HepG2 (cell line): ENCODE measurements at regions not wholly inside any gene's neighbourhood (a gene's known extent, or its start where the extent isn't known, plus 50 kb on each side); places are given as distances from the start of the nearest gene placed in this dataset.

ENCODE experiments used
- AGO2 ChIP-seq: fragments of 200-400 bp; formaldehyde crosslinking; optimal IDR thresholded peaks from 2 replicates; pipeline ENCODE3; 2017; ENCODE audit warnings: mild to moderate bottlenecking, low read depth, low read length, moderate library complexity
- ARNTL ChIP-seq: sonication (generic); formaldehyde crosslinking; IDR thresholded peaks from 2 replicates; pipeline ENCODE4 v1.4.0; 2020; ENCODE audit warnings: mild to moderate bottlenecking, missing genetic modification reagents
- CCAR2 ChIP-seq: fragments of 200-400 bp; formaldehyde crosslinking; optimal IDR thresholded peaks from 2 replicates; pipeline ENCODE3; 2018; ENCODE audit warnings: low read depth, mild to moderate bottlenecking, low read length, moderate library complexity
- FIP1L1 ChIP-seq: fragments of 200-400 bp; formaldehyde crosslinking; IDR thresholded peaks from 2 replicates; pipeline ENCODE4 v1.6.1; 2018; ENCODE audit warnings: low read depth, mild to moderate bottlenecking, low read length, moderate library complexity, borderline replicate concordance; ENCODE audit not compliant: insufficient read depth
- FOSL1 ChIP-seq: sonication (generic); formaldehyde crosslinking; IDR thresholded peaks from 2 replicates; pipeline ENCODE4 v1.9.0; 2021; ENCODE audit warnings: missing genetic modification reagents, borderline replicate concordance
- HNRNPL ChIP-seq: fragments of 200-400 bp; formaldehyde crosslinking; IDR thresholded peaks from 2 replicates; pipeline ENCODE4 v1.6.1; 2017; ENCODE audit warnings: mild to moderate bottlenecking, low read depth, low read length
- HNRNPLL ChIP-seq: fragments of 200-400 bp; formaldehyde crosslinking; IDR thresholded peaks from 2 replicates; pipeline ENCODE4 v1.6.1; 2017; ENCODE audit warnings: mild to moderate bottlenecking, low read depth, low read length; ENCODE audit not compliant: poor library complexity, severe bottlenecking
- MAFF ChIP-seq: IDR thresholded peaks from 2 replicates; pipeline ENCODE4 v1.6.1; 2011; ENCODE audit warnings: low read depth, low read length, improper control_type of control experiment
- RELA ChIP-seq: sonication (generic); formaldehyde crosslinking; IDR thresholded peaks from 2 replicates; pipeline ENCODE4 v1.4.0; 2020; ENCODE audit warnings: missing genetic modification reagents
- RFXANK ChIP-seq: IDR thresholded peaks from 2 replicates; pipeline ENCODE4 v1.6.1; 2016
- SNRNP70 ChIP-seq: fragments of 200-400 bp; formaldehyde crosslinking; IDR thresholded peaks from 2 replicates; pipeline ENCODE4 v1.6.1; 2017; ENCODE audit warnings: mild to moderate bottlenecking, low read depth, low read length, moderate library complexity
- TAF15 ChIP-seq: fragments of 200-400 bp; formaldehyde crosslinking; IDR thresholded peaks from one replicate; pipeline ENCODE4 v1.6.1; 2018; ENCODE audit warnings: mild to moderate bottlenecking, low read depth, low read length; ENCODE audit not compliant: poor library complexity, severe bottlenecking
- ZFYVE20 ChIP-seq: sonication (generic); formaldehyde crosslinking; IDR thresholded peaks from 2 replicates; pipeline ENCODE4 v1.8.0; 2023; ENCODE audit warnings: low read depth, mild to moderate bottlenecking, moderate library complexity, missing genetic modification reagents, borderline replicate concordance
- ZNF234 ChIP-seq: sonication (generic); formaldehyde crosslinking; conservative IDR thresholded peaks from 2 replicates; pipeline ENCODE4 v1.5.1; 2020; ENCODE audit warnings: mild to moderate bottlenecking, missing genetic modification reagents
- ZNF292 ChIP-seq: sonication (generic); formaldehyde crosslinking; IDR thresholded peaks from 2 replicates; pipeline ENCODE4 v1.8.1; 2022; ENCODE audit warnings: mild to moderate bottlenecking, low read depth, missing genetic modification reagents, borderline replicate concordance
- ZNF343 ChIP-seq: sonication (generic); formaldehyde crosslinking; IDR thresholded peaks from 2 replicates; pipeline ENCODE4 v1.4.0; 2020; ENCODE audit warnings: mild to moderate bottlenecking, missing genetic modification reagents
- ZNF446 ChIP-seq: sonication (generic); formaldehyde crosslinking; IDR thresholded peaks from 2 replicates; pipeline ENCODE4 v1.5.0; 2020; ENCODE audit warnings: mild to moderate bottlenecking, missing genetic modification reagents
- ZNF563 ChIP-seq: sonication (generic); formaldehyde crosslinking; IDR thresholded peaks from 2 replicates; pipeline ENCODE4 v1.8.0; 2022; ENCODE audit warnings: mild to moderate bottlenecking, moderate library complexity, missing genetic modification reagents
- ZNF703 ChIP-seq: sonication (generic); formaldehyde crosslinking; IDR thresholded peaks from 2 replicates; pipeline ENCODE4 v1.5.1; 2020; ENCODE audit warnings: missing genetic modification reagents, mild to moderate bottlenecking, moderate library complexity, borderline replicate concordance
- ZNF879 ChIP-seq: sonication (generic); formaldehyde crosslinking; IDR thresholded peaks from 2 replicates; pipeline ENCODE4 v1.8.1; 2023; ENCODE audit warnings: missing genetic modification reagents
- TF ChIP-seq, protein P1 (sequence below): sonication (generic); formaldehyde crosslinking; IDR thresholded peaks from 2 replicates; pipeline ENCODE4 v1.5.1; 2020; ENCODE audit warnings: missing genetic modification reagents, mild to moderate bottlenecking, borderline replicate concordance
- TF ChIP-seq, protein P2 (sequence below): sonication (generic); formaldehyde crosslinking; IDR thresholded peaks from 2 replicates; pipeline ENCODE4 v1.8.0; 2022; ENCODE audit warnings: missing genetic modification reagents, low read depth, mild to moderate bottlenecking, borderline replicate concordance
- TF ChIP-seq, protein P3 (sequence below): IDR thresholded peaks from 2 replicates; pipeline ENCODE4 v1.6.1; 2016; ENCODE audit warnings: low read depth
- TF ChIP-seq, protein P4 (sequence below): sonication (generic); formaldehyde crosslinking; conservative IDR thresholded peaks from 2 replicates; pipeline ENCODE4 v1.4.0; 2020; ENCODE audit warnings: missing genetic modification reagents

DNA sequence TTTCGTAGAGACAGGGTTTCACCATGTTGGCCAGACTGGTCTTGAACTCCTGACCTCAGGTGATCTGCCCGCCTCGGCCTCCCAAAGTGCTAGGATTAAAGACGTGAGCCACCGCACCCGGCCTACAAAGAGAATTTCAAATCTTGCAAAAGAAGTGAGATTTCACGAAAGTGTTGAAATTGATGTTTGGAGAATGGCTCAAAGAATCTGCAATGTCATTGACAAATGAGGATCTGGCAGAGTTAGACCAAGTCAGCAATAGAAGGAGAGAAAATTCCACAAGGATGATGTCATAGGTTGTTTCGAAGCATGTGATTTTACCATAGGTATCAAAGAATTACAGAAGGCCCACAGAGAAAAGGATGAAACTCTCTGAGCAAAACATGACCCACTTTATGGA, 71.7 kb downstream of the LYZL2 start (continued):
- TF ChIP-seq, protein P1, sequence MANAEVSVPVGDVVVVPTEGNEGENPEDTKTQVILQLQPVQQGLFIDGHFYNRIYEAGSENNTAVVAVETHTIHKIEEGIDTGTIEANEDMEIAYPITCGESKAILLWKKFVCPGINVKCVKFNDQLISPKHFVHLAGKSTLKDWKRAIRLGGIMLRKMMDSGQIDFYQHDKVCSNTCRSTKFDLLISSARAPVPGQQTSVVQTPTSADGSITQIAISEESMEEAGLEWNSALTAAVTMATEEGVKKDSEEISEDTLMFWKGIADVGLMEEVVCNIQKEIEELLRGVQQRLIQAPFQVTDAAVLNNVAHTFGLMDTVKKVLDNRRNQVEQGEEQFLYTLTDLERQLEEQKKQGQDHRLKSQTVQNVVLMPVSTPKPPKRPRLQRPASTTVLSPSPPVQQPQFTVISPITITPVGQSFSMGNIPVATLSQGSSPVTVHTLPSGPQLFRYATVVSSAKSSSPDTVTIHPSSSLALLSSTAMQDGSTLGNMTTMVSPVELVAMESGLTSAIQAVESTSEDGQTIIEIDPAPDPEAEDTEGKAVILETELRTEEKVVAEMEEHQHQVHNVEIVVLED (CRISPR knock-in tag), result no peak
- TF ChIP-seq RELA (CRISPR knock-in tag), result no peak
- TF ChIP-seq SNRNP70, result no peak
- no peak for TF ChIP-seq ZNF292 (CRISPR knock-in tag)
- no peak for TF ChIP-seq RFXANK (CRISPR knock-in tag)
- TF ChIP-seq FOSL1 (CRISPR knock-in tag), result no peak
- no peak for TF ChIP-seq HNRNPL
- no peak for TF ChIP-seq ZNF879 (CRISPR knock-in tag)
- no peak for TF ChIP-seq ZNF703 (CRISPR knock-in tag)
- TF ChIP-seq ZNF343 (CRISPR knock-in tag), result no peak
- TF ChIP-seq ZNF234 (CRISPR knock-in tag), result no peak
- TF ChIP-seq ARNTL (CRISPR knock-in tag), result no peak
- TF ChIP-seq, protein P2, sequence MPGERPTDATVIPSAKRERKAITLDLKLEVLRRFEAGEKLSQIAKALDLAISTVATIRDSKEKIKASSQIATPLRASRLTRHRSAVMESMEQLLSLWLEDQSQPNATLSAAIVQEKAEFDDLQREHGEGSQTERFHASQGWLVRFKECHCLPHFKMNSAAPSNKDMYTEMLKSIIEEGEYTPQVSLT (CRISPR knock-in tag), result no peak
- no peak for TF ChIP-seq TAF15
- TF ChIP-seq MAFF, result peak; percentile 82
- no peak for TF ChIP-seq HNRNPLL
- TF ChIP-seq, protein P3, sequence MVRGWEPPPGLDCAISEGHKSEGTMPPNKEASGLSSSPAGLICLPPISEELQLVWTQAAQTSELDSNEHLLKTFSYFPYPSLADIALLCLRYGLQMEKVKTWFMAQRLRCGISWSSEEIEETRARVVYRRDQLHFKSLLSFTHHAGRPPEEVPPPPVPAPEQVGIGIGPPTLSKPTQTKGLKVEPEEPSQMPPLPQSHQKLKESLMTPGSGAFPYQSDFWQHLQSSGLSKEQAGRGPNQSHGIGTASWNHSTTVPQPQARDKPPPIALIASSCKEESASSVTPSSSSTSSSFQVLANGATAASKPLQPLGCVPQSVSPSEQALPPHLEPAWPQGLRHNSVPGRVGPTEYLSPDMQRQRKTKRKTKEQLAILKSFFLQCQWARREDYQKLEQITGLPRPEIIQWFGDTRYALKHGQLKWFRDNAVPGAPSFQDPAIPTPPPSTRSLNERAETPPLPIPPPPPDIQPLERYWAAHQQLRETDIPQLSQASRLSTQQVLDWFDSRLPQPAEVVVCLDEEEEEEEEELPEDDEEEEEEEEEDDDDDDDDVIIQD (CRISPR knock-in tag), result no peak
- TF ChIP-seq, protein P4, sequence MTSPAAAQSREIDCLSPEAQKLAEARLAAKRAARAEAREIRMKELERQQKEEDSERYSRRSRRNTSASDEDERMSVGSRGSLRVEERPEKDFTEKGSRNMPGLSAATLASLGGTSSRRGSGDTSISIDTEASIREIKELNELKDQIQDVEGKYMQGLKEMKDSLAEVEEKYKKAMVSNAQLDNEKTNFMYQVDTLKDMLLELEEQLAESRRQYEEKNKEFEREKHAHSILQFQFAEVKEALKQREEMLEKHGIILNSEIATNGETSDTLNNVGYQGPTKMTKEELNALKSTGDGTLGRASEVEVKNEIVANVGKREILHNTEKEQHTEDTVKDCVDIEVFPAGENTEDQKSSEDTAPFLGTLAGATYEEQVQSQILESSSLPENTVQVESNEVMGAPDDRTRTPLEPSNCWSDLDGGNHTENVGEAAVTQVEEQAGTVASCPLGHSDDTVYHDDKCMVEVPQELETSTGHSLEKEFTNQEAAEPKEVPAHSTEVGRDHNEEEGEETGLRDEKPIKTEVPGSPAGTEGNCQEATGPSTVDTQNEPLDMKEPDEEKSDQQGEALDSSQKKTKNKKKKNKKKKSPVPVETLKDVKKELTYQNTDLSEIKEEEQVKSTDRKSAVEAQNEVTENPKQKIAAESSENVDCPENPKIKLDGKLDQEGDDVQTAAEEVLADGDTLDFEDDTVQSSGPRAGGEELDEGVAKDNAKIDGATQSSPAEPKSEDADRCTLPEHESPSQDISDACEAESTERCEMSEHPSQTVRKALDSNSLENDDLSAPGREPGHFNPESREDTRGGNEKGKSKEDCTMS, result no peak
- no peak for TF ChIP-seq FIP1L1
- no peak for TF ChIP-seq ZNF563
- no peak for TF ChIP-seq ZFYVE20 (CRISPR knock-in tag)
- TF ChIP-seq CCAR2, result no peak
- no peak for TF ChIP-seq AGO2
- TF ChIP-seq ZNF446 (CRISPR knock-in tag), result no peak
